PFSK-1 (cell line): ENCODE measurements at regions not wholly inside any gene's neighbourhood (a gene's known extent, or its start where the extent isn't known, plus 50 kb on each side); places are given as distances from the start of the nearest gene placed in this dataset.

Experiments
- FOXP2 ChIP-seq: optimal IDR thresholded peaks from 2 replicates; pipeline ENCODE3; 2011; ENCODE audit warnings: borderline replicate concordance, control low read depth, inconsistent platforms; ENCODE audit not compliant: insufficient read depth; ENCODE audit errors: extremely low read length, extremely low read depth
- POLR2AphosphoS5 ChIP-seq: IDR thresholded peaks from 2 replicates; pipeline ENCODE4 v1.6.1; 2012; ENCODE audit warnings: low read depth, mild to moderate bottlenecking, control low read depth, low read length, moderate library complexity

GRCh38 chr3:127373441-127374085 lies 85.7 kb upstream of the PRR20G start:
- no peak for TF ChIP-seq FOXP2
- TF ChIP-seq POLR2AphosphoS5 = no peak
